ENCODE measurements at regions not wholly inside any gene's neighbourhood (a gene's known extent, or its start where the extent isn't known, plus 50 kb on each side); places are given as distances from the start of the nearest gene placed in this dataset.

DNA sequence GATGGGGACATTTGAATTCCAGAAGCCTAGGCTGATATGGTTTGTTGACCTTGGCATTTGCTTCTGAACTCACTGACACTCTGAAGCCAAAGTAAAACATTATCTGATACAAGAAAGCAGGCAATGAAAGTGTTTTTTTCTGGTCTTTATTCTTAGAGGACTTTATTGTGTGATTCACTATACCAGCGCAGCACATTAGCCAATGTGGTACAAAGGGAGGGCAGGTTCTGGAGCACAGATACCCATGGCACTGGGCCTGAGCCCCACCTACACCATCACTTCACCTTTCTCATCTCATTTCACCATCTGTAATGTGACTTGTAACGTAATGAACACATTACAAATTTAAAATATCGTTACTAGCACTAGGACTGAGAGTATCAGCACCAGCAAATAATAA, 89.7 kb upstream of the ZNF366 start:
- H4K20me1 ChIP-seq (replicated peaks in 1 of 2; ENCODE audit: control insufficient read depth in 1 of 2, insufficient read depth in 2 of 2, low read length in 2 of 2), result no peaks in the 10 kb centered on the region
- ChIA-PET CTCF (ENCODE audit: partially characterized antibody) (no interaction called here), POLR2A (ENCODE audit: partially characterized antibody) (no interaction called here)
- H3K9ac ChIP-seq (replicated peaks in 1 of 4; ENCODE audit: extremely low read depth in 1 of 4, low read depth in 3 of 4, low read length in 3 of 4), result no peak overlapping the region
- no peak overlapping the region for H2BK12ac ChIP-seq (ENCODE audit: low read depth, low read length)
- H3K14ac ChIP-seq (ENCODE audit: insufficient read length), result no peak overlapping the region
- H3K23ac ChIP-seq (ENCODE audit: insufficient read length), result no peak overlapping the region
- H3K4me3 ChIP-seq (ENCODE audit: extremely low read depth in 1 of 4, insufficient read depth in 2 of 4, low read depth in 3 of 4, low read length in 4 of 4), result no peak overlapping the region
- no peak overlapping the region for H4K8ac ChIP-seq (ENCODE audit: extremely low read depth, insufficient read depth, low read length)
- H3K23me2 ChIP-seq (ENCODE audit: low read depth, low read length), result no peaks in the 10 kb centered on the region
- H3K27me3 ChIP-seq (replicated peaks in 1 of 4; ENCODE audit: control insufficient read depth in 3 of 4, extremely low read depth in 1 of 4, insufficient read depth in 3 of 4, low read length in 3 of 4), result no peaks in the 10 kb centered on the region
- no peak overlapping the region for H4K5ac ChIP-seq (ENCODE audit: insufficient read length, low read depth, low read length)
- 93% methylated on average over 3 of the region's 3 CpGs; no CpG with 5 or more reads in 1 of the 2 experiments for WGBS, 2 experiments (ENCODE audit: extremely low coverage in 1 of 2, insufficient coverage in 1 of 2, insufficient read length in 1 of 2, insufficient replicate concordance in 2 of 2, low coverage in 1 of 2, low lambda C conversion rate in 2 of 2, missing lambda C conversion rate in 1 of 2)
- FAIRE-seq, result no peak
- no peak overlapping the region for H3K18ac ChIP-seq (ENCODE audit: extremely low read depth, low read length)
- no peak overlapping the region for H2BK120ac ChIP-seq (replicated peaks; ENCODE audit: low read depth, low read length)
- no peak overlapping the region for H2BK5ac ChIP-seq (ENCODE audit: low read depth, low read length)
- no peak overlapping the region for H3K4ac ChIP-seq (replicated peaks; ENCODE audit: insufficient read length, low read depth, low read length)
- peaks cover 0 to 4% (median 1%) of the 10 kb centered on the region in 4 experiments; a peak in 2 of 7 replicates for H3K4me1 ChIP-seq (replicated peaks in 1 of 4; ENCODE audit: control insufficient read depth in 3 of 4, insufficient read depth in 4 of 4, low read length in 3 of 4)
- H3K36me3 ChIP-seq (ENCODE audit: control insufficient read depth in 2 of 4, insufficient read depth in 4 of 4, low read length in 3 of 4), result no peaks in the 10 kb centered on the region; a peak in 1 of 8 replicates
- no peaks in the 10 kb centered on the region for H3K79me2 ChIP-seq (ENCODE audit: control insufficient read depth in 1 of 2, insufficient read depth in 2 of 2, low read length in 2 of 2)
- H3K56ac ChIP-seq (replicated peaks; ENCODE audit: insufficient read length, low read depth, low read length), result no peak overlapping the region
- no peak for DNase-seq (ENCODE audit: low read depth in 1 of 2, low spot score in 2 of 2)
- no peak overlapping the region for H3K4me2 ChIP-seq (ENCODE audit: insufficient read depth in 1 of 2, low read depth in 2 of 2, low read length in 2 of 2)
- peaks cover 0 to 8% of the 10 kb centered on the region in 2 experiments; a peak in 2 of 4 replicates for H3K9me3 ChIP-seq (ENCODE audit: insufficient read depth in 2 of 2, low read depth in 1 of 2, low read length in 1 of 2)
- H3K79me1 ChIP-seq (ENCODE audit: low read depth, low read length), result no peaks in the 10 kb centered on the region
- no peak overlapping the region for H2AFZ ChIP-seq (ENCODE audit: low read length)
- H2BK20ac ChIP-seq (ENCODE audit: low read length), result no peak overlapping the region
- no peak overlapping the region for H2BK15ac ChIP-seq (ENCODE audit: low read length)
- H3K27ac ChIP-seq (ENCODE audit: low read depth, low read length), result no peak overlapping the region
- H2AK5ac ChIP-seq (ENCODE audit: low read depth, low read length), result no peak overlapping the region
- TF ChIP-seq, protein P1, sequence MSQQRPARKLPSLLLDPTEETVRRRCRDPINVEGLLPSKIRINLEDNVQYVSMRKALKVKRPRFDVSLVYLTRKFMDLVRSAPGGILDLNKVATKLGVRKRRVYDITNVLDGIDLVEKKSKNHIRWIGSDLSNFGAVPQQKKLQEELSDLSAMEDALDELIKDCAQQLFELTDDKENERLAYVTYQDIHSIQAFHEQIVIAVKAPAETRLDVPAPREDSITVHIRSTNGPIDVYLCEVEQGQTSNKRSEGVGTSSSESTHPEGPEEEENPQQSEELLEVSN (IDR thresholded peaks at IDR 0.05), result no peak
- TF ChIP-seq TAF7 (optimal IDR thresholded peaks at IDR 0.05; ENCODE audit: borderline replicate concordance, low read depth, low read length), result no peak
- no peak for TF ChIP-seq SP1 (IDR thresholded peaks at IDR 0.05; ENCODE audit: low read depth, low read length)
- H4K91ac ChIP-seq (replicated peaks; ENCODE audit: insufficient read length, low read length), result no peak overlapping the region

All from H1 (cell line).